ENCODE measurements at regions not wholly inside any gene's neighbourhood (a gene's known extent, or its start where the extent isn't known, plus 50 kb on each side); places are given as distances from the start of the nearest gene placed in this dataset.

- TF ChIP-seq CHD7 (IDR thresholded peaks at IDR 0.05; ENCODE audit: insufficient replicate concordance, low read length) (no peak), KDM1A (IDR thresholded peaks at IDR 0.05; ENCODE audit: borderline replicate concordance, low read length) (no peak), YY1 (IDR thresholded peaks at IDR 0.05; ENCODE audit: low read depth, low read length) (no peak), POU5F1 (IDR thresholded peaks at IDR 0.05; ENCODE audit: low read depth, low read length) (no peak), SRF (IDR thresholded peaks at IDR 0.05; ENCODE audit: low read depth, low read length) (no peak)
- TF ChIP-seq, protein P1, sequence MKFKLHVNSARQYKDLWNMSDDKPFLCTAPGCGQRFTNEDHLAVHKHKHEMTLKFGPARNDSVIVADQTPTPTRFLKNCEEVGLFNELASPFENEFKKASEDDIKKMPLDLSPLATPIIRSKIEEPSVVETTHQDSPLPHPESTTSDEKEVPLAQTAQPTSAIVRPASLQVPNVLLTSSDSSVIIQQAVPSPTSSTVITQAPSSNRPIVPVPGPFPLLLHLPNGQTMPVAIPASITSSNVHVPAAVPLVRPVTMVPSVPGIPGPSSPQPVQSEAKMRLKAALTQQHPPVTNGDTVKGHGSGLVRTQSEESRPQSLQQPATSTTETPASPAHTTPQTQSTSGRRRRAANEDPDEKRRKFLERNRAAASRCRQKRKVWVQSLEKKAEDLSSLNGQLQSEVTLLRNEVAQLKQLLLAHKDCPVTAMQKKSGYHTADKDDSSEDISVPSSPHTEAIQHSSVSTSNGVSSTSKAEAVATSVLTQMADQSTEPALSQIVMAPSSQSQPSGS (IDR thresholded peaks at IDR 0.05; ENCODE audit: low read length): no peak
Measured at GRCh38 chr9:68629042-68629441, 76.0 kb upstream of the PIP5K1B start (continued).
